RWPE1 (cell line): ENCODE measurements at regions not wholly inside any gene's neighbourhood (a gene's known extent, or its start where the extent isn't known, plus 50 kb on each side); places are given as distances from the start of the nearest gene placed in this dataset.
"Not testable (repeated sequence)": the region's sequence is repeated elsewhere in the genome, so short reads cannot be mapped to it uniquely, and the experiment has no call there.

ENCODE experiments used
- CTCF ChIA-PET: fragments of 350-600 bp; sonication (Branson Sonifier 250); formaldehyde crosslinking; extraction: SDS; loops from one replicate; lab custom pipeline; 2021; lab: Yijun Ruan, JAX
- POLR2A ChIA-PET: fragments of 400-600 bp; formaldehyde crosslinking; extraction: SDS; loops from one replicate; lab custom pipeline; 2020; ENCODE audit warnings: antibody characterized with exemption; ENCODE audit not compliant: low non-redundant PET; lab: Yijun Ruan, JAX
- DNase-seq: peaks from one replicate; pipeline ENCODE4 v3.0.0; 2012; ENCODE audit warnings: low spot score
- H3K27ac ChIP-seq: fragments of 450-650 bp; 2 replicates; pipeline ENCODE4 v1.5.1; 2017
- TF ChIP-seq, protein P1 (sequence below): fragments of 450-650 bp; conservative IDR thresholded peaks from 2 replicates; pipeline ENCODE4 v1.5.1; 2017; ENCODE audit warnings: low read depth, mild to moderate bottlenecking

DNA sequence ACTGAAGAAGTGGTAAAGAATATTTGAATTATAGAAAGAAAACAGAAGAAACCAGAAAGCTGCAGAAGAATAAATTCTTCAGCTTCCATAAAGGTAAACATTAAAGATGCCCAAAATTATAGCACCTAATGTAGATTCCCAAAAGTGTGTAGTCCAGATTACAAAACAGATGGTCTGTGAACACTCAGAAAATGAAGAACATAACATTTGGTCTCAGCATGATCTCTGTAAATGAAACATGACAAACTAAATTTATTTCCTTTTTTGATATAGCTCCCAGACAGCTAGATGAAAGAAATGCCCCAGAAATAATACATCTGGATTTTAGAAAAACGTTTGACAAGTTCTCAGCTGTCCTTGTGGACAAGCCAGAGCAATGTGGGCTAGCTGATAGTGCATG, 794.2 kb upstream of the NXPH2 start:
- ChIA-PET POLR2A (no interaction called here), CTCF (no interaction called here)
- no peak for DNase-seq
- H3K27ac ChIP-seq: no peak overlapping the region
- TF ChIP-seq, protein P1, sequence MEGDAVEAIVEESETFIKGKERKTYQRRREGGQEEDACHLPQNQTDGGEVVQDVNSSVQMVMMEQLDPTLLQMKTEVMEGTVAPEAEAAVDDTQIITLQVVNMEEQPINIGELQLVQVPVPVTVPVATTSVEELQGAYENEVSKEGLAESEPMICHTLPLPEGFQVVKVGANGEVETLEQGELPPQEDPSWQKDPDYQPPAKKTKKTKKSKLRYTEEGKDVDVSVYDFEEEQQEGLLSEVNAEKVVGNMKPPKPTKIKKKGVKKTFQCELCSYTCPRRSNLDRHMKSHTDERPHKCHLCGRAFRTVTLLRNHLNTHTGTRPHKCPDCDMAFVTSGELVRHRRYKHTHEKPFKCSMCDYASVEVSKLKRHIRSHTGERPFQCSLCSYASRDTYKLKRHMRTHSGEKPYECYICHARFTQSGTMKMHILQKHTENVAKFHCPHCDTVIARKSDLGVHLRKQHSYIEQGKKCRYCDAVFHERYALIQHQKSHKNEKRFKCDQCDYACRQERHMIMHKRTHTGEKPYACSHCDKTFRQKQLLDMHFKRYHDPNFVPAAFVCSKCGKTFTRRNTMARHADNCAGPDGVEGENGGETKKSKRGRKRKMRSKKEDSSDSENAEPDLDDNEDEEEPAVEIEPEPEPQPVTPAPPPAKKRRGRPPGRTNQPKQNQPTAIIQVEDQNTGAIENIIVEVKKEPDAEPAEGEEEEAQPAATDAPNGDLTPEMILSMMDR: no peak

DNA sequence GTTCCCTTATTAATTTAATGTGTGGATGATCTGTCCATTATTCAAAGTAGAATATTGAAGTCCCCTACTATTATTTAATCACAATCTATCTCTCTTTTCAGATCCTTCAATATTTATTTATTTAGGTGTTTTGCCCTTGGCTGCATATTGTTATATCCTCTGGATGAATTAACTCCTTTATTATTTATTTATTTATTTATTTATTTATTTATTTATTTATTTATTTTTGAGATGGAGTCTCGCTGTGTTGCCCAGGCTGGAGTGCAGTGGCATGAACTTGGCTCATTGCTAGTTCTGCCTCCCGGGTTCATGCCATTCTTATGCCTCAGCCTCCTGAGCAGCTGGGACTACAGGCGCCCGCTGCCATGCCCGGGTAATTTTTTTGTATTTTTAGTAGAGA, 776.6 kb upstream of the NXPH2 start:
- ChIA-PET POLR2A (no interaction called here), CTCF (no interaction called here)
- H3K27ac ChIP-seq: no peak overlapping the region
- DNase-seq: no peak
- TF ChIP-seq, protein P1: no peak

DNA sequence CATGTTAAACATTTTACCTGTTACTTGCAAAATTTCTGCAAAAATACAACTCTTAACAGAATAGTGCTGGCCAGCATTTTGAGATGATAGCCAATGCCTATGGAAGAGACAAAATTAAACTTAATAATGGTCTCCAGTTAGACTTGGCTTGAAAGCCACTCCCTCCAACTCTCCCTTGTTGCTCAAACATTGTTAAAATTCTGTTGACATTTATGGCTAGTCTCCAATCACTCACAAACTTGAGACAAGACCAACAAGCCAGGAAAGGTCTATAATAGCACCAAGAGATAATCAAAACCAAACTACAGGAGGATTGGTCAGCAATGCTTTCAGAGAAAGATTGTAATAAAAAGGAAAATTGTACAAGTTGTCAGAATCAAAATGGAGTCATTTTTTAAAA, 770.7 kb upstream of the NXPH2 start:
- ChIA-PET POLR2A (no interaction called here), CTCF (no interaction called here)
- H3K27ac ChIP-seq: no peak overlapping the region
- DNase-seq: no peak
- TF ChIP-seq, protein P1: no peak

DNA sequence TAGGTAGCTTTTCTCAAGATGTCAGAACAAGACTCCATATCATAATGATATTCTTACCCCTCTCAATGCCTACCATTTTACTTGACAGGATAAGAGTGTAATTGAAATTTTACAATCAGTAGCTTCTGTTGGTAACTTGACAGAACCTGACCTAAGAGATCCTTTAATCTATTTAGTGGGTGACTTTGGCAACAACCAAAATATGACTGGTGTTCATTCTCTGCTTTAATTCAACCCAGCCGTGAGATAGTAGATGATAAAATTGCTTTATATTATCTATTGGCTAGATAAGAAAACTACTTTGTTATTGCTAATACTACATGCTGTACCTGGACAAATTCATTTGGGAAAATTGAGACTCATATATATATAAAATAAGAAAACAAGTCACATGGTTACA, 770.2 kb upstream of the NXPH2 start:
- POLR2A ChIA-PET: no interaction called here
- CTCF ChIA-PET: no interaction called here
- DNase-seq: no peak
- no peak overlapping the region for H3K27ac ChIP-seq
- TF ChIP-seq, protein P1: no peak

DNA sequence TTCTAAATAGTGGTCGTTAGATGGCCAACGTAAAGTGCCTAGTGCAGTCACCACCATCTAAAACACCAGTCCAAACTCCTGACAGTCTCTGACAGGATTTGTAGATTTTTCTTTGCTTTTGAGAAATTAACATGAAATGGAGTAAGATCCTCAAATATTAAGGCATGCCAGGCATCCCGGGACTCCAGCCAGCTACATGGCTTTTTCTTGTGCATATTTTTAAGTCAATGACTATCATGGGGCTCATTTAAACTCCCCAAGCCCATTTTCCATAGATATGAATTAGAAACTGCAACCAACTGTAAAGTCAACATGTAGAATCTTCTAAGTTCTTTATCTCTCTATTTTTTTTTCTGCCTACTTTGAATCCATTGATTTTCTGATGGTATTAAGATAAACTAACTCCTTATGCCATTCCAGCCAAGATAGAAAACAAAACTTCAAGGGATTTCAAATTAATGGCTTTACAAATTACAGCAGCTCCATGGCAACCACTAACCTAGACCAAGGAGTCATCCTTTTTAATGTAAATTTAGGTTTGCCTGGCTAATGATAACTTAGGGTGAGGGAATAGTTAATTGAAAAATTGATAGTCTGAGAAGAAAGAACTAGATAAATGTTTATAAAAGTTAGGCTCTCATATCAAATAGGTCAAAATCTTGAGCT, 764.1 kb upstream of the NXPH2 start:
- CTCF ChIA-PET: no interaction called here
- H3K27ac ChIP-seq: no peak overlapping the region
- no peak for DNase-seq
- TF ChIP-seq, protein P1: no peak
- POLR2A ChIA-PET: no interaction called here

DNA sequence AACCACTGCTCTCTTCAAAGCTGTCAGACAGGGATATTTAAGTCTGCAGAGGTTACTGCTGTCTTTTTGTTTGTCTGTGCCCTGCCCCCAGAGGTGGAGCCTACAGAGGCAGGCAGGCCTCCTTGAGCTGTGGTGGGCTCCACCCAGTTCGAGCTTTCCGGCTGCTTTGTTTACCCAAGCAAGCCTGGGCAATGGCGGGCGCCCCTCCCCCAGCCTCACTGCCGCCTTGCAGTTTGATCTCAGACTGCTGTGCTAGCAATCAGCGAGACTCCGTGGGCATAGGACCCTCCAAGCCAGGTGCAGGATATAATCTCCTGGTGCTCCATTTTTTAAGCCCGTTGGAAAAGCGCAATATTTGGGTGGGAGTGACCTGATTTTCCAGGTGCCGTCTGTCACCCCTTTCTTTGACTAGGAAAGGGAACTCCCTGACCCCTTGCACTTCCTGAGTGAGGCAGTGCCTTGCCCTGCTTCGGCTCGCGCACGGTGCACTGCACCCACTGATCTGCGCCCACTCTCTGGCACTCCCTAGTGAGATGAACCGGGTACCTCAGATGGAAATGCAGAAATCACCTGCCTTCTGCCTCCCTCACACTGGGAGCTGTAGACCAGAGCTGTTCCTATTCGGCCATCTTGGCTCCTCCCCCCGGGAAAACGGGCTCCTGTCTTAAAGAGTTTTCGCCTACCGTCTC, 758.3 kb upstream of the NXPH2 start:
- CTCF ChIA-PET, POLR2A ChIA-PET, DNase-seq, H3K27ac ChIP-seq: not testable (repeated sequence)

DNA sequence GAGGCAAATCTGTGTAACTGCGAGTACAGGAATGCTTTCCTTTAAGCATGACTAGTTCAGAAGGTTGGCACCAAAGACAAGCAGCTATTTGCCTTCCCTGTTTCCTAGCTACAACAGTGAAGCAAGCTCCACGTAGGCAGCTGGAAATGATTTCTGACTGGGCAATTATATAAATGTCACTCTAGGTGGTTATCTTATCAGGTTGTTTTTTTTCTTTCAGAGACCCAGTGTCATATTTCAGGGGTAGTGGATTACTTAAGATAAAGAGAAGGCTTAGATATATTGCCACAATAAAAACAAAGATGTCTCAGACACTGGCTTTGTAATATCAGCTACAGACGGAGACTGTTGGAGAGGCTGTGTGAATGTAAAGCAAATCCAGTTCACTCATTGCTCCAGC, 748.9 kb upstream of the NXPH2 start:
- POLR2A ChIA-PET: no interaction called here
- CTCF ChIA-PET: no interaction called here

More for the DNA sequence above, 748.9 kb upstream of the NXPH2 start:
- TF ChIP-seq, protein P1: no peak
- no peak overlapping the region for H3K27ac ChIP-seq
- DNase-seq: no peak
